A673 (cell line): ENCODE measurements at regions not wholly inside any gene's neighbourhood (a gene's known extent, or its start where the extent isn't known, plus 50 kb on each side); places are given as distances from the start of the nearest gene placed in this dataset.

Source experiments
- EZH2 ChIP-seq: fragments of 200-600 bp; sonication (generic); IDR thresholded peaks from 2 replicates; pipeline ENCODE4 v1.6.1; 2017; ENCODE audit warnings: borderline replicate concordance, low read depth, mild to moderate bottlenecking, mixed read lengths, antibody characterized with exemption, low read length; ENCODE audit not compliant: poor library complexity, severe bottlenecking
- TF ChIP-seq, protein P1 (sequence below): fragments of 300-800, 200-600 bp; sonication (generic); conservative IDR thresholded peaks from 2 replicates; pipeline ENCODE4 v1.5.1; 2017; ENCODE audit warnings: low read depth, mild to moderate bottlenecking, antibody characterized with exemption, low read length, moderate library complexity, mixed read lengths

DNA sequence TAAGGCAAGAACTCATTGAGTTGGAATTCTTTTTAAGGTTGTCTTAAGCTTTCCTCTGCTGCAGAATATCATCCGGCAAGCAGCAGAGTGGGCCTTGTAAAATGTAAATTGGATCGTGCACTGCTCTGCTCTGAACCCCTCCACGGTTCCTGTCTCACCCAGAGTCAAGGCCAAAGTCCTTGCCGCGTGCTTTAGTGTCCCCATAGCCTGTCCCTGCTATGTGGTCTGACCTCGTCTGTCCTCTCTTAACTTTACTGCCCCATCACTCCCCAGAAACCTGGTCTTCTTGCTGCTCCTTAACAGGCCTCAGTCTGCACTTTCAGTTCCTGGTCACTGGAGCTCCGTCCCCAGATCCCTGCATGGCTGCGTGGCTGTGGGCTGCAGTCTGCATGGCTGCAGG lies 121.6 kb upstream of the SDK1 start:
- TF ChIP-seq, protein P1, sequence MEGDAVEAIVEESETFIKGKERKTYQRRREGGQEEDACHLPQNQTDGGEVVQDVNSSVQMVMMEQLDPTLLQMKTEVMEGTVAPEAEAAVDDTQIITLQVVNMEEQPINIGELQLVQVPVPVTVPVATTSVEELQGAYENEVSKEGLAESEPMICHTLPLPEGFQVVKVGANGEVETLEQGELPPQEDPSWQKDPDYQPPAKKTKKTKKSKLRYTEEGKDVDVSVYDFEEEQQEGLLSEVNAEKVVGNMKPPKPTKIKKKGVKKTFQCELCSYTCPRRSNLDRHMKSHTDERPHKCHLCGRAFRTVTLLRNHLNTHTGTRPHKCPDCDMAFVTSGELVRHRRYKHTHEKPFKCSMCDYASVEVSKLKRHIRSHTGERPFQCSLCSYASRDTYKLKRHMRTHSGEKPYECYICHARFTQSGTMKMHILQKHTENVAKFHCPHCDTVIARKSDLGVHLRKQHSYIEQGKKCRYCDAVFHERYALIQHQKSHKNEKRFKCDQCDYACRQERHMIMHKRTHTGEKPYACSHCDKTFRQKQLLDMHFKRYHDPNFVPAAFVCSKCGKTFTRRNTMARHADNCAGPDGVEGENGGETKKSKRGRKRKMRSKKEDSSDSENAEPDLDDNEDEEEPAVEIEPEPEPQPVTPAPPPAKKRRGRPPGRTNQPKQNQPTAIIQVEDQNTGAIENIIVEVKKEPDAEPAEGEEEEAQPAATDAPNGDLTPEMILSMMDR, result no peak
- TF ChIP-seq EZH2, result no peak
